Lung (tissue), 11 donors: ENCODE measurements at regions not wholly inside any gene's neighbourhood (a gene's known extent, or its start where the extent isn't known, plus 50 kb on each side); places are given as distances from the start of the nearest gene placed in this dataset.

Experiments
- ATAC-seq: fragments of 200-7000 bp; cut with Tn5 transposase; one replicate; pipeline ENCODE4 v1.9.1; 2020; ENCODE audit warnings: moderate number of reproducible peaks; ENCODE audit not compliant: insufficient read depth, low FRiP score
- DNase-seq, 3 donors: peaks; one replicate each; pipeline ENCODE4 v3.0.0-alpha.2; 2013 to 2017
- H3K27ac ChIP-seq, 2 donors: one replicate each; pipeline ENCODE4 v1.5.1; 2013; ENCODE audit warnings: mild to moderate bottlenecking in 2 of 2, moderate library complexity in 2 of 2, control low read depth in 1 of 2, inconsistent platforms in 1 of 2, low read depth in 1 of 2, low read length in 1 of 2
- H3K27me3 ChIP-seq, 3 donors: one replicate each; pipeline ENCODE4 v1.5.1; 2013; ENCODE audit warnings: low read length in 2 of 3; ENCODE audit not compliant: control insufficient read depth in 3 of 3, insufficient read depth in 3 of 3
- H3K36me3 ChIP-seq, 4 donors: one replicate each; pipeline ENCODE4 v1.5.1; 2013; ENCODE audit warnings: low read length in 4 of 4, mild to moderate bottlenecking in 1 of 4, moderate library complexity in 1 of 4; ENCODE audit not compliant: control insufficient read depth in 4 of 4, insufficient read depth in 4 of 4
- H3K4me1 ChIP-seq, 5 donors: one replicate each; pipeline ENCODE4 v1.5.1; 2013; ENCODE audit warnings: low read length in 5 of 5, mild to moderate bottlenecking in 2 of 5, moderate library complexity in 1 of 5; ENCODE audit not compliant: control insufficient read depth in 5 of 5, insufficient read depth in 5 of 5
- H3K4me3 ChIP-seq: one replicate; pipeline ENCODE4 v1.5.1; 2013; ENCODE audit warnings: mild to moderate bottlenecking, control low read depth, moderate library complexity
- H3K9ac ChIP-seq, 2 donors: one replicate each; pipeline ENCODE4 v1.5.1; 2013; ENCODE audit warnings: low read length in 2 of 2, control low read depth in 1 of 2; ENCODE audit not compliant: insufficient read depth in 1 of 2
- H3K9me3 ChIP-seq, 4 donors: one replicate each; pipeline ENCODE4 v1.5.1; 2013; ENCODE audit warnings: low read length in 3 of 4, mild to moderate bottlenecking in 1 of 4, moderate library complexity in 1 of 4; ENCODE audit not compliant: control insufficient read depth in 4 of 4, insufficient read depth in 3 of 4
- WGBS, 2 donors: extraction: QIAGEN DNeasy Blood & Tissue Kit; methylation state at CpG; one replicate each; pipeline ENCODE4 v1.1.7; 2013; 5-methylcytosine and 5-hydroxymethylcytosine counted together
- TF ChIP-seq, protein P1 (sequence below): IDR thresholded peaks from 2 replicates; pipeline ENCODE4 v1.5.1; 2012; ENCODE audit warnings: mild to moderate bottlenecking; ENCODE audit errors: control extremely low read depth, extremely low read depth
- donor health status: control.
- donor health status: control.
- donor health status: Bipolar disorder and iron deficiency.
- donor health status: healthy.
- donor health status: DM: yes; HTN: yes; CAD: no.

DNA sequence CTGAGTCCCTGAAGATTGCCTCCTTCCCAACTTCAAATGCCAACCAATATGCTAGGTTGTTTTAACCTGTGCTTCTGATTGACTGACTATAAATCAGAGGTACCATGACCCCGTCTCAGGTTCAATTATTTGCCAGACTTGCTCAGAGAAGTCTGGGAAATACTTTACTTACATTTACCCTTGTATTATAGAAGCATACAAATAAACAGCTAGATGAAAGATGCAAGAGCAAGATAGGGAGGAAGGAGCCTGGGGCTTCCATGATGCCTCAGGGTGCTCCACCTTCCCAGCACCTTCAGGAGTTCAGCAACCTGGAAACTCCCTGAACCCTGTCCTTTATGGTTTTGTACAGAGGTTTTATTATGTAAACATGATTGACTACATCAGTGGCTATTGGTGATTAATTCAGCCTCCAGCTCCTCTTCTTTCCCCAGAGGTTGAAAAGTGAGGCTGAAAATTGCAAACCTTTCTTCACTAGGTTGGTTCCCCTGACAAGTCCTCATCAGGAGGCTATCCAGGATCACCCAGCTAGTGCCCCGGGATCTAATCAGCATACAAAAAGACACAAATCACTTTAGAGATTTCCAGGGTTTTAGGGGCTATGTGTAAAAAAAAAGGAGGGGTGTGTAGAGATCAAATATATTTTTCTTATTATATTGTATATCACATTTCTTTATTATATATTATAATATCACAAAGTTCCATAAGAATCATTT lies 547.7 kb downstream of the EPM2A start:
- 68 to 69% methylated on average over 2 of the region's 2 CpGs for WGBS, 2 donors
- ATAC-seq = no peak
- TF ChIP-seq, protein P1, sequence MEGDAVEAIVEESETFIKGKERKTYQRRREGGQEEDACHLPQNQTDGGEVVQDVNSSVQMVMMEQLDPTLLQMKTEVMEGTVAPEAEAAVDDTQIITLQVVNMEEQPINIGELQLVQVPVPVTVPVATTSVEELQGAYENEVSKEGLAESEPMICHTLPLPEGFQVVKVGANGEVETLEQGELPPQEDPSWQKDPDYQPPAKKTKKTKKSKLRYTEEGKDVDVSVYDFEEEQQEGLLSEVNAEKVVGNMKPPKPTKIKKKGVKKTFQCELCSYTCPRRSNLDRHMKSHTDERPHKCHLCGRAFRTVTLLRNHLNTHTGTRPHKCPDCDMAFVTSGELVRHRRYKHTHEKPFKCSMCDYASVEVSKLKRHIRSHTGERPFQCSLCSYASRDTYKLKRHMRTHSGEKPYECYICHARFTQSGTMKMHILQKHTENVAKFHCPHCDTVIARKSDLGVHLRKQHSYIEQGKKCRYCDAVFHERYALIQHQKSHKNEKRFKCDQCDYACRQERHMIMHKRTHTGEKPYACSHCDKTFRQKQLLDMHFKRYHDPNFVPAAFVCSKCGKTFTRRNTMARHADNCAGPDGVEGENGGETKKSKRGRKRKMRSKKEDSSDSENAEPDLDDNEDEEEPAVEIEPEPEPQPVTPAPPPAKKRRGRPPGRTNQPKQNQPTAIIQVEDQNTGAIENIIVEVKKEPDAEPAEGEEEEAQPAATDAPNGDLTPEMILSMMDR = no peak

DNA sequence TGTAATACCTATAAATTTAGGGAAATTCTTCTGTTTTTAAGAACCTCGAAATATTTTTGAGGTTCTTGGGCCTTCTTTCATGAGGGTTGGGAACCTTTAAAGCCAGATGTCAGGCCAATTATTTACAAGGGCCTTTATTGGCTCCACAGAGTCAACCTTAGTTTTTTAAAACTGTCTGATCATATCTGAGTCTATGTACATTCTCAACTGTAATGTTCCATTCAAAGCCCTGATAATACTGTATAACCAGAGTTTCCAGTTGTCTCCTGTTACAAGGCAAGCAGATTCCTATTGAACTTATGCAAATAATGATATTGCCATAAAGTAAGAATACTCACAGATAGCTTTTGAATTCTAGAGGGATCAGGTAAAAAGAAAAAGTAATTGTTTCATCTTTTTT lies 545.5 kb downstream of the EPM2A start:
- Histone ChIP-seq H3K36me3 (no peaks in the 10 kb centered on the region), H3K27me3 (no peaks in the 10 kb centered on the region), H3K9me3 (no peaks in the 10 kb centered on the region), H3K4me3 (no peak overlapping the region), H3K4me1 (no peaks in the 10 kb centered on the region), H3K27ac (no peak overlapping the region), H3K9ac (no peak overlapping the region)
- no peak for DNase-seq
- TF ChIP-seq, protein P1 = no peak
- 70 to 85% methylated on average over 1 of the region's 1 CpG for WGBS, 2 donors
- no peak for ATAC-seq

More for the DNA sequence above, 547.7 kb downstream of the EPM2A start:
- no peaks in the 10 kb centered on the region for H3K27me3 ChIP-seq
- H3K4me3 ChIP-seq = no peak overlapping the region
- no peak overlapping the region for H3K9ac ChIP-seq
- no peaks in the 10 kb centered on the region for H3K36me3 ChIP-seq
- H3K27ac ChIP-seq = no peak overlapping the region
- no peaks in the 10 kb centered on the region for H3K9me3 ChIP-seq
- DNase-seq = no peak
- H3K4me1 ChIP-seq = no peaks in the 10 kb centered on the region

DNA sequence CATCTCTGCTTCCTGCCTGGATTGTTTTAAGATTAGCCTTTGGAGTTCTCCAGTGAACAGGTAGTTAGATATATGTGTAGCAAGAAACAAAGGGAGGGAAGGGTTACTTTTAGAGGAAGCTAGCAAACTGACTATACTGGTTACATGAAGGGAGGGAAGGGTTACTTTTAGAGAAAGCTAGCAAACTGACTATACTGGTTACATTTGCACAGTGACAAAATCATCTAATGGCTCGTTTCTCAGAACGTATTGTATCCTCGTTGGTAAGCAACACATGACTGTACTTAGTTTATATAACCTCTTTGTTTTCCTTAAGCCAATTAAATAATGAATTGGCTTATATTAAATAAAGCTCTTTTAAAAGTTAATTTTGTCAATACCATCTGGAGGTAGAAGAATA lies 540.9 kb downstream of the EPM2A start:
- no peak overlapping the region for H3K9ac ChIP-seq
- no peaks in the 10 kb centered on the region for H3K27me3 ChIP-seq
- no peaks in the 10 kb centered on the region for H3K36me3 ChIP-seq
- ATAC-seq (no peak), DNase-seq (no peak)
- no peaks in the 10 kb centered on the region for H3K9me3 ChIP-seq
- no peak overlapping the region for H3K4me3 ChIP-seq
- H3K27ac ChIP-seq = no peak overlapping the region
- TF ChIP-seq, protein P1 = no peak
- 74 to 92% methylated on average over 3 of the region's 3 CpGs for WGBS, 2 donors
- no peaks in the 10 kb centered on the region for H3K4me1 ChIP-seq

DNA sequence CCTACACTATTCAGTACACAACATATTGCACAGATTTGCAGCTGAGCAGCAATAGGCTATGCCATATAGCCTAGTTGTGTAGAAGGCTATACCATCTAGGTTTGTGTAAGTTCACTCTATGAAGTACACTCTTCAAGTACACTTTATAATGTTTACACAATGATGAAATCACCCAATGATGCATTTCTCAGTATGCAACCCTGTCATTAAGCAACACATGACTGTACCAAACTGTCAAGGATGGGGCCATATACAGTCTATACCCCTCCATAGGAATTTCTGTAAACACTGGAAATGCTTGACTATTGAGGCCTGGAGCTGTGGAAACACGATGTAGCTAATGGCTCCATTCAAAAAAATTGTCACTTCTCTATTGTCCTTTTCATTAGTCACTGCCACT lies 535.4 kb downstream of the EPM2A start:
- Histone ChIP-seq H3K4me3 (no peak overlapping the region), H3K27ac (no peak overlapping the region), H3K27me3 (no peaks in the 10 kb centered on the region), H3K9me3 (no peaks in the 10 kb centered on the region), H3K36me3 (no peaks in the 10 kb centered on the region), H3K9ac (no peak overlapping the region), H3K4me1 (no peaks in the 10 kb centered on the region)
- DNase-seq (no peak), ATAC-seq (no peak)
- 6 to 25% methylated on average over 1 of the region's 1 CpG for WGBS, 2 donors
- TF ChIP-seq, protein P1 = no peak
